C4-2B (cell line): ENCODE measurements at regions not wholly inside any gene's neighbourhood (a gene's known extent, or its start where the extent isn't known, plus 50 kb on each side); places are given as distances from the start of the nearest gene placed in this dataset.

Experiments used
- CTCF ChIP-seq: fragments of 450-650 bp; conservative IDR thresholded peaks from 2 replicates; pipeline ENCODE4 v1.5.1; 2017; ENCODE audit warnings: mild to moderate bottlenecking
- ZFX ChIP-seq: fragments of 450-650 bp; IDR thresholded peaks from 2 replicates; pipeline ENCODE4 v1.6.1; 2017

DNA sequence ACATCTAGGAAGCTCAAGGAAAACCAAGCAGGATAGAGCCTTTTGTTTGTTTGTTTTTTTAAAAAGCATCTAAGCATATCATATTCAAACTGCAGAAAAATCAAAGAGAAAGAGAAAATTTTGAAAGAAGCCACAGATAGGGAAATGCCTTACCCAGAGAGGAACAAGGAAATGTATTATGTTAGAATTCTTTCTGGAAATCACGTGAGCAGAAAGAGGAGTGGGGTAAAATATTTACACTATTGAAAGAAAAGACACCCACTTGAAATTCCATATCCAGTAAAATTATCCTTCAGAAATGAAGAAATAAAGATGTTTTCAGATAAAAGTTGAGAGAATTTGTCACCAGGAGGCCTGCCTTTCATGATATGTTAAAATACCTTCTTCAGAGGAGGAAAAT lies 775.7 kb upstream of the IGFBP3 start:
- TF ChIP-seq CTCF (no peak), ZFX (no peak)
